Astrocyte (in vitro differentiated cells and primary cell): ENCODE measurements at regions not wholly inside any gene's neighbourhood (a gene's known extent, or its start where the extent isn't known, plus 50 kb on each side); places are given as distances from the start of the nearest gene placed in this dataset.

Experiments
- DNase-seq: peaks from one replicate; pipeline ENCODE4 v3.0.0-alpha.2; 2010; ENCODE audit warnings: low read depth
- FAIRE-seq: peaks from 2 replicates; lab custom pipeline; 2011; peaks lifted over from hg19 to GRCh38; lab: Jason Lieb, UNC
- H2AFZ ChIP-seq: 2 replicates; pipeline ENCODE4 v1.6.0; 2012; ENCODE audit warnings: low read depth, low read length, inconsistent platforms
- H3K27ac ChIP-seq: 2 replicates; pipeline ENCODE4 v1.5.1; 2011; ENCODE audit warnings: low read depth, low read length, inconsistent platforms
- H3K27me3 ChIP-seq: 2 replicates; pipeline ENCODE4 v1.6.0; 2011; ENCODE audit warnings: low read length, inconsistent platforms; ENCODE audit not compliant: insufficient read depth
- H3K36me3 ChIP-seq: 2 replicates; pipeline ENCODE4 v1.5.1; 2011; ENCODE audit warnings: low read length, inconsistent platforms; ENCODE audit not compliant: insufficient read depth
- H3K4me1 ChIP-seq: 2 replicates; pipeline ENCODE4 v1.5.1; 2011; ENCODE audit warnings: low read length, inconsistent platforms; ENCODE audit not compliant: insufficient read depth
- H3K4me2 ChIP-seq: 2 replicates; pipeline ENCODE4 v1.6.0; 2012; ENCODE audit warnings: low read length, inconsistent platforms
- H3K4me3 ChIP-seq: 2 replicates; pipeline ENCODE4 v1.5.1; 2011; ENCODE audit warnings: low read depth, mild to moderate bottlenecking, low read length, inconsistent platforms; ENCODE audit not compliant: insufficient read depth
- H3K79me2 ChIP-seq: 2 replicates; pipeline ENCODE4 v1.6.0; 2012; ENCODE audit warnings: mild to moderate bottlenecking, low read length, inconsistent platforms; ENCODE audit not compliant: insufficient read depth
- H3K9ac ChIP-seq: 2 replicates; pipeline ENCODE4 v1.6.0; 2012; ENCODE audit warnings: mild to moderate bottlenecking, low read length, inconsistent platforms
- H3K9me3 ChIP-seq: 2 replicates; pipeline ENCODE4 v1.5.1; 2012; ENCODE audit warnings: low read depth, mild to moderate bottlenecking, low read length, inconsistent platforms; ENCODE audit not compliant: insufficient read depth
- H4K20me1 ChIP-seq: 2 replicates; pipeline ENCODE4 v1.6.0; 2012; ENCODE audit warnings: low read length, inconsistent platforms; ENCODE audit not compliant: insufficient read depth
- H3K27ac Mint-ChIP-seq: one replicate; pipeline ENCODE4 v1.8.0; 2021; ENCODE audit warnings: mild to moderate bottlenecking, mixed read lengths; ENCODE audit not compliant: unreplicated experiment
- H3K27me3 Mint-ChIP-seq: one replicate; pipeline ENCODE4 v1.8.0; 2021; ENCODE audit warnings: low read depth, mixed read lengths; ENCODE audit not compliant: unreplicated experiment
- H3K36me3 Mint-ChIP-seq: one replicate; pipeline ENCODE4 v1.8.0; 2021; ENCODE audit warnings: low read depth, mixed read lengths; ENCODE audit not compliant: unreplicated experiment
- H3K4me1 Mint-ChIP-seq: one replicate; pipeline ENCODE4 v1.8.0; 2021; ENCODE audit warnings: low read depth, mixed read lengths; ENCODE audit not compliant: unreplicated experiment
- H3K4me3 Mint-ChIP-seq: one replicate; pipeline ENCODE4 v1.8.0; 2021; ENCODE audit warnings: mild to moderate bottlenecking, moderate library complexity, mixed read lengths; ENCODE audit not compliant: unreplicated experiment
- H3K9me3 Mint-ChIP-seq: one replicate; pipeline ENCODE4 v1.8.0; 2021; ENCODE audit warnings: mild to moderate bottlenecking, mixed read lengths; ENCODE audit not compliant: unreplicated experiment
- CTCF ChIP-seq: IDR thresholded peaks from 2 replicates; pipeline ENCODE4 v1.5.1; 2011; ENCODE audit warnings: low read depth, mild to moderate bottlenecking, inconsistent platforms, low read length, moderate library complexity; ENCODE audit not compliant: insufficient read depth
- EZH2 ChIP-seq: IDR thresholded peaks from 2 replicates; pipeline ENCODE4 v1.6.1; 2012; ENCODE audit warnings: mild to moderate bottlenecking, low read length, inconsistent platforms; ENCODE audit not compliant: insufficient read depth

GRCh38 chr7:124456286-124456685 lies 309.3 kb downstream of the GPR37 start:
- peaks cover 16% of the 10 kb centered on the region for H3K4me1 Mint-ChIP-seq
- FAIRE-seq: no peak
- no peaks in the 10 kb centered on the region for H3K36me3 ChIP-seq
- H3K27ac ChIP-seq: no peak overlapping the region
- H3K36me3 Mint-ChIP-seq: no peaks in the 10 kb centered on the region
- no peak overlapping the region for H3K27ac Mint-ChIP-seq
- H3K4me3 Mint-ChIP-seq: no peak overlapping the region
- no peaks in the 10 kb centered on the region for H3K9me3 Mint-ChIP-seq
- no peaks in the 10 kb centered on the region for H3K27me3 Mint-ChIP-seq
- no peak overlapping the region for H3K9ac ChIP-seq
- H3K4me1 ChIP-seq: no peaks in the 10 kb centered on the region
- no peaks in the 10 kb centered on the region for H3K27me3 ChIP-seq
- H3K4me2 ChIP-seq: no peak overlapping the region
- TF ChIP-seq CTCF: no peak
- TF ChIP-seq EZH2: no peak
- no peaks in the 10 kb centered on the region for H4K20me1 ChIP-seq
- H3K9me3 ChIP-seq: no peaks in the 10 kb centered on the region
- no peaks in the 10 kb centered on the region for H3K79me2 ChIP-seq
- no peak for DNase-seq
- H2AFZ ChIP-seq: no peak overlapping the region
- H3K4me3 ChIP-seq: no peak overlapping the region

GRCh38 chr7:124452186-124452585 lies 313.4 kb downstream of the GPR37 start:
- Histone ChIP-seq H3K9me3 (no peaks in the 10 kb centered on the region), H3K36me3 (no peaks in the 10 kb centered on the region), H3K27ac (no peak overlapping the region), H4K20me1 (no peaks in the 10 kb centered on the region), H3K4me2 (no peak overlapping the region), H3K4me1 (no peaks in the 10 kb centered on the region), H2AFZ (no peak overlapping the region), H3K9ac (no peak overlapping the region), H3K79me2 (no peaks in the 10 kb centered on the region), H3K4me3 (no peak overlapping the region), H3K27me3 (no peaks in the 10 kb centered on the region)
- H3K27me3 Mint-ChIP-seq: no peaks in the 10 kb centered on the region
- TF ChIP-seq CTCF (no peak), EZH2 (no peak)
- DNase-seq (no peak), FAIRE-seq (no peak)
- no peaks in the 10 kb centered on the region for H3K36me3 Mint-ChIP-seq
- no peak overlapping the region for H3K27ac Mint-ChIP-seq
- H3K9me3 Mint-ChIP-seq: no peaks in the 10 kb centered on the region
- no peak overlapping the region for H3K4me3 Mint-ChIP-seq
- H3K4me1 Mint-ChIP-seq: peaks cover under 1% of the 10 kb centered on the region

- H3K4me1 Mint-ChIP-seq: no peaks in the 10 kb centered on the region
- H3K27ac Mint-ChIP-seq: no peak overlapping the region
- no peaks in the 10 kb centered on the region for H3K36me3 Mint-ChIP-seq
- Histone ChIP-seq H3K27me3 (no peaks in the 10 kb centered on the region), H2AFZ (no peak overlapping the region), H3K27ac (no peak overlapping the region), H3K9me3 (no peaks in the 10 kb centered on the region), H3K9ac (no peak overlapping the region), H4K20me1 (no peaks in the 10 kb centered on the region), H3K4me1 (no peaks in the 10 kb centered on the region), H3K4me2 (no peak overlapping the region), H3K36me3 (no peaks in the 10 kb centered on the region), H3K4me3 (no peak overlapping the region), H3K79me2 (no peaks in the 10 kb centered on the region)
- FAIRE-seq: no peak
- TF ChIP-seq CTCF (no peak), EZH2 (no peak)
- H3K4me3 Mint-ChIP-seq: no peak overlapping the region
- DNase-seq: no peak
- no peaks in the 10 kb centered on the region for H3K9me3 Mint-ChIP-seq
- H3K27me3 Mint-ChIP-seq: no peaks in the 10 kb centered on the region
Measured at GRCh38 chr7:124449896-124450295, 315.7 kb downstream of the GPR37 start.
